ENCODE measurements at regions not wholly inside any gene's neighbourhood (a gene's known extent, or its start where the extent isn't known, plus 50 kb on each side); places are given as distances from the start of the nearest gene placed in this dataset.

- no peak for DNase-seq (ENCODE audit: low read depth)
- TF ChIP-seq CTCF (IDR thresholded peaks at IDR 0.05; ENCODE audit: insufficient read depth, low read length) = no peak
Observed at GRCh38 chr4:26260571-26260970, 60.2 kb upstream of the RBPJ start.

GRCh38 chr4:26261405-26261804 is 59.4 kb upstream of the RBPJ start:
- no peak overlapping the region for H3K4me3 ChIP-seq (ENCODE audit: low read depth, low read length)
- DNase-seq (ENCODE audit: low read depth) = no peak
- no peak for TF ChIP-seq CTCF (IDR thresholded peaks at IDR 0.05; ENCODE audit: insufficient read depth, low read length)

More at GRCh38 chr4:26260571-26260970, 60.2 kb upstream of the RBPJ start:
- no peak overlapping the region for H3K4me3 ChIP-seq (ENCODE audit: low read depth, low read length)

GRCh38 chr4:26263165-26263564 is 57.6 kb upstream of the RBPJ start:
- no peak overlapping the region for H3K4me3 ChIP-seq (ENCODE audit: low read depth, low read length)
- no peak for TF ChIP-seq CTCF (IDR thresholded peaks at IDR 0.05; ENCODE audit: insufficient read depth, low read length)
- DNase-seq (ENCODE audit: low read depth) = no peak

- TF ChIP-seq CTCF (IDR thresholded peaks at IDR 0.05; ENCODE audit: insufficient read depth, low read length) = no peak
- no peak for DNase-seq (ENCODE audit: low read depth)
- no peak overlapping the region for H3K4me3 ChIP-seq (ENCODE audit: low read depth, low read length)
Observed at GRCh38 chr4:26264109-26264508, 56.7 kb upstream of the RBPJ start.

- TF ChIP-seq CTCF (IDR thresholded peaks at IDR 0.05; ENCODE audit: insufficient read depth, low read length) = no peak
- DNase-seq (ENCODE audit: low read depth) = peak; percentile 92
- H3K4me3 ChIP-seq (ENCODE audit: low read depth, low read length) = no peak overlapping the region
Observed at GRCh38 chr4:26267087-26267486, 53.7 kb upstream of the RBPJ start.

GRCh38 chr4:26268246-26268645 is 52.6 kb upstream of the RBPJ start:
- DNase-seq (ENCODE audit: low read depth) = no peak
- H3K4me3 ChIP-seq (ENCODE audit: low read depth, low read length) = no peak overlapping the region
- TF ChIP-seq CTCF (IDR thresholded peaks at IDR 0.05; ENCODE audit: insufficient read depth, low read length) = no peak

GRCh38 chr4:26269038-26269437 is 51.8 kb upstream of the RBPJ start:
- no peak overlapping the region for H3K4me3 ChIP-seq (ENCODE audit: low read depth, low read length)
- DNase-seq (ENCODE audit: low read depth) = no peak
- TF ChIP-seq CTCF (IDR thresholded peaks at IDR 0.05; ENCODE audit: insufficient read depth, low read length) = no peak
